Mesendoderm (in vitro differentiated cells): ENCODE measurements at regions not wholly inside any gene's neighbourhood (a gene's known extent, or its start where the extent isn't known, plus 50 kb on each side); places are given as distances from the start of the nearest gene placed in this dataset.

Experiments
- DNase-seq: peaks from one replicate; pipeline ENCODE4 v3.0.0; 2013
- H2AK5ac ChIP-seq: 2 replicates; pipeline ENCODE4 v1.6.1; 2013; ENCODE audit warnings: low read length, inconsistent platforms
- H2BK120ac ChIP-seq: 2 replicates; pipeline ENCODE4 v1.6.1; 2013; ENCODE audit warnings: low read depth, mild to moderate bottlenecking, low read length, moderate library complexity, mixed read lengths
- H2BK15ac ChIP-seq: replicated peaks from 2 replicates; pipeline ENCODE4 v1.6.1; 2013; ENCODE audit warnings: low read depth, mild to moderate bottlenecking, moderate library complexity
- H2BK5ac ChIP-seq: 2 replicates; pipeline ENCODE4 v1.6.1; 2013; ENCODE audit warnings: low read length, inconsistent platforms
- H3K18ac ChIP-seq: 2 replicates; pipeline ENCODE4 v1.6.1; 2013; ENCODE audit warnings: mild to moderate bottlenecking, low read length, mixed read lengths
- H3K23ac ChIP-seq: one replicate; pipeline ENCODE4 v1.6.1; 2013; ENCODE audit warnings: low read length
- H3K27ac ChIP-seq: 2 replicates; pipeline ENCODE4 v1.5.1; 2013; ENCODE audit warnings: low read depth, mild to moderate bottlenecking, inconsistent platforms, low read length, moderate library complexity
- H3K27me3 ChIP-seq: 2 replicates; pipeline ENCODE4 v1.6.1; 2013; ENCODE audit warnings: low read length, control low read depth, mild to moderate bottlenecking, inconsistent platforms; ENCODE audit not compliant: insufficient read depth, poor library complexity
- H3K36me3 ChIP-seq: 2 replicates; pipeline ENCODE4 v1.6.1; 2013; ENCODE audit warnings: low read length, inconsistent platforms; ENCODE audit not compliant: control insufficient read depth, insufficient read depth
- H3K4ac ChIP-seq: one replicate; pipeline ENCODE4 v1.6.1; 2013; ENCODE audit warnings: low read depth, mild to moderate bottlenecking, low read length, moderate library complexity
- H3K4me1 ChIP-seq: 2 replicates; pipeline ENCODE4 v1.6.1; 2013; ENCODE audit warnings: low read depth, low read length, inconsistent platforms; ENCODE audit not compliant: control insufficient read depth
- H3K4me2 ChIP-seq: 2 replicates; pipeline ENCODE4 v1.6.1; 2013; ENCODE audit warnings: low read length
- H3K4me3 ChIP-seq: 2 replicates; pipeline ENCODE4 v1.5.1; 2013; ENCODE audit warnings: mild to moderate bottlenecking, low read length
- H3K56ac ChIP-seq: one replicate; pipeline ENCODE4 v1.6.1; 2013; ENCODE audit warnings: low read length
- H3K79me1 ChIP-seq: 2 replicates; pipeline ENCODE4 v1.6.1; 2013; ENCODE audit warnings: low read length, inconsistent platforms
- H3K79me2 ChIP-seq: 2 replicates; pipeline ENCODE4 v1.6.1; 2013; ENCODE audit warnings: mild to moderate bottlenecking, low read length; ENCODE audit not compliant: control insufficient read depth, insufficient read depth
- H3K9ac ChIP-seq: 2 replicates; pipeline ENCODE4 v1.6.1; 2013; ENCODE audit warnings: low read length, inconsistent platforms
- H4K5ac ChIP-seq: one replicate; pipeline ENCODE4 v1.6.1; 2013; ENCODE audit warnings: low read length
- H4K8ac ChIP-seq: one replicate; pipeline ENCODE4 v1.6.1; 2013; ENCODE audit warnings: low read depth, mild to moderate bottlenecking, control low read depth, low read length, moderate library complexity
- WGBS: extraction: QIAGEN DNeasy Blood & Tissue Kit; methylation state at CpG from one replicate; pipeline ENCODE4 v1.1.7; 2013; ENCODE audit warnings: low lambda C conversion rate, missing lambda C conversion rate; ENCODE audit not compliant: insufficient coverage; ENCODE audit errors: extremely low coverage; 5-methylcytosine and 5-hydroxymethylcytosine counted together

GRCh38 chr6:156455847-156456246, 321.3 kb upstream of the ARID1B start:
- no peaks in the 10 kb centered on the region for H3K4me1 ChIP-seq
- no peak overlapping the region for H2BK5ac ChIP-seq
- no peak overlapping the region for H3K9ac ChIP-seq
- H3K4me3 ChIP-seq, result no peak overlapping the region
- H3K18ac ChIP-seq, result no peak overlapping the region
- H3K79me2 ChIP-seq, result no peaks in the 10 kb centered on the region
- no peak overlapping the region for H2BK120ac ChIP-seq
- no CpG with 5 or more reads among the region's 4 CpGs for WGBS
- H3K27ac ChIP-seq, result no peak overlapping the region
- no peak overlapping the region for H3K4me2 ChIP-seq
- H2AK5ac ChIP-seq, result no peak overlapping the region
- DNase-seq, result no peak
- H4K8ac ChIP-seq, result no peak overlapping the region
- no peaks in the 10 kb centered on the region for H3K27me3 ChIP-seq
- H4K5ac ChIP-seq, result no peak overlapping the region
- no peak overlapping the region for H3K56ac ChIP-seq
- H2BK15ac ChIP-seq, result no peak overlapping the region
- H3K4ac ChIP-seq, result no peak overlapping the region
- H3K36me3 ChIP-seq, result no peaks in the 10 kb centered on the region
- no peaks in the 10 kb centered on the region for H3K79me1 ChIP-seq
- no peak overlapping the region for H3K23ac ChIP-seq

DNA sequence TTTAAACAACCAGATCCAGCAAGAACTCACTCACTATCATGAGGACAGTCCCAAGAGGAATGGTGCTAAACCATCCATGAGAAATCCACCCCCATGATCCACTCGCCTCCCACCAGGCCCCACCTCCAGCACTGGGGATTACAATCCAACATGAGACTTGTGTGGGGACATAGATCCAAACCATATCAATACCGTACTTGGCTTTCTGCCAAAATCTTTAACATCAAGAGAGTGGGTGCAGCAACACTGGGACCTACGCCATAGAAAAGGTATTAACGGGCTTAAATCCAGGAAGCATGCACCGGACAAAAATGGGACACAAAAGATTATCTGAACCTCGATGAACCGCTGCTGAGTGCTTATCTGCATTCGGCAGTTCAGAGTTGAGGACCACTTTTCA, 322.3 kb upstream of the ARID1B start:
- H3K4me1 ChIP-seq, result no peaks in the 10 kb centered on the region
- no peak overlapping the region for H3K56ac ChIP-seq
- no CpG with 5 or more reads among the region's 8 CpGs for WGBS
- no peak overlapping the region for H2BK15ac ChIP-seq
- H3K4me2 ChIP-seq, result no peak overlapping the region
- no peak overlapping the region for H2AK5ac ChIP-seq
- DNase-seq, result no peak
- H3K79me1 ChIP-seq, result no peaks in the 10 kb centered on the region
- H3K4me3 ChIP-seq, result no peak overlapping the region
- H3K9ac ChIP-seq, result no peak overlapping the region
- no peak overlapping the region for H4K5ac ChIP-seq
- H3K79me2 ChIP-seq, result no peaks in the 10 kb centered on the region
- no peak overlapping the region for H3K23ac ChIP-seq
- no peak overlapping the region for H3K4ac ChIP-seq
- H3K18ac ChIP-seq, result no peak overlapping the region
- H3K36me3 ChIP-seq, result no peaks in the 10 kb centered on the region
- no peak overlapping the region for H3K27ac ChIP-seq
- no peak overlapping the region for H2BK120ac ChIP-seq
- no peak overlapping the region for H4K8ac ChIP-seq
- no peaks in the 10 kb centered on the region for H3K27me3 ChIP-seq
- no peak overlapping the region for H2BK5ac ChIP-seq

GRCh38 chr6:156451726-156452125, 325.5 kb upstream of the ARID1B start:
- no peaks in the 10 kb centered on the region for H3K79me1 ChIP-seq
- no peak overlapping the region for H2BK15ac ChIP-seq
- WGBS, result no CpG with 5 or more reads among the region's 5 CpGs

DNA sequence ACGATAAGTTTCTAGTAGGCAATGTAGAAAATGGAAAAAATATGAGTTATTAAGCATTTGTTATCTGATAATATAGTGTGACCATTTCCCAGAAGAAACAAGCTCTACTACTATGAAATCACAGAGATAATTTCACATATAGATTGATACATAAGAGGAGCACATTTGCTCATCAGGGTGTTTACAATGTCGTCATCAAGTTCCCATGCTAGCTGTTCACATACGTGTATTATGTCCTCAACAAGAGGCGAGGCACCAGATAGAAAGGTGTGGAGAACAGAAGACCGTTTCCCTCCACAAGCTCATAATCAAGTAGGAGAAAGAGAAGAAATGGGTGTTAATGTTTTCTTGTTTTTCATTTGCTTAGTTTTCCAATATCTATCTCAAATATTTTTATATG, 326.1 kb upstream of the ARID1B start:
- Histone ChIP-seq H3K56ac (no peak overlapping the region), H3K23ac (no peak overlapping the region), H3K4me3 (no peak overlapping the region), H2BK5ac (no peak overlapping the region), H3K27ac (no peak overlapping the region), H3K4me2 (no peak overlapping the region), H3K9ac (no peak overlapping the region), H3K4ac (no peak overlapping the region), H2BK15ac (no peak overlapping the region), H3K4me1 (peaks cover 2% of the 10 kb centered on the region), H3K27me3 (no peaks in the 10 kb centered on the region), H2BK120ac (no peak overlapping the region), H3K18ac (no peak overlapping the region), H3K79me1 (no peaks in the 10 kb centered on the region), H4K5ac (no peak overlapping the region), H4K8ac (no peak overlapping the region), H2AK5ac (no peak overlapping the region), H3K36me3 (no peaks in the 10 kb centered on the region), H3K79me2 (no peaks in the 10 kb centered on the region)
- no CpG with 5 or more reads among the region's 5 CpGs for WGBS
- DNase-seq, result no peak

More at GRCh38 chr6:156451726-156452125, 325.5 kb upstream of the ARID1B start:
- Histone ChIP-seq H3K36me3 (no peaks in the 10 kb centered on the region), H3K9ac (no peak overlapping the region), H2BK5ac (no peak overlapping the region), H3K56ac (no peak overlapping the region), H3K18ac (no peak overlapping the region), H3K27me3 (no peaks in the 10 kb centered on the region), H4K8ac (no peak overlapping the region), H3K4me1 (peaks cover 2% of the 10 kb centered on the region), H3K27ac (no peak overlapping the region), H4K5ac (no peak overlapping the region), H3K4me3 (no peak overlapping the region), H3K4me2 (no peak overlapping the region), H3K79me2 (no peaks in the 10 kb centered on the region), H2BK120ac (no peak overlapping the region), H3K23ac (no peak overlapping the region), H3K4ac (no peak overlapping the region), H2AK5ac (no peak overlapping the region)
- no peak for DNase-seq

DNA sequence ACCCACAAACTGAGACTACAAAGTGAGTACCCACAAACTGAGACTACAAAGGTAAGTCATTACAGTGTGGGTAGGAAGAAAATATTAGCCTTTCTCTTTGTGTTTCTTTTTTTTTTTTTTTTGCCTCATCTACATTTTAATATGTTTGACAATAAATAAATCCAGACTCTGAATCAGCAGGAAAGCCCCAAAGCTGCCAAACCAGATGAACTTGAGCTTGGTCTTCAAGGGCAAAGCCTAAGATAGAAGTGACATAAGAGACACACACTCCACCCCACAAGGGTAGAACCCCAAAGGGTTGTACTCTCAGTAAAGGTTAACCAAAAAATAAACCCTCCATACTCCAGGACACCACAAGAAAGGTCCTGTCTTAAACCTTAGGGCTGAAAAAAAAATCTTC, 326.8 kb upstream of the ARID1B start:
- Histone ChIP-seq H2AK5ac (no peak overlapping the region), H3K4me1 (peaks cover 2% of the 10 kb centered on the region), H2BK15ac (no peak overlapping the region), H3K18ac (no peak overlapping the region), H4K8ac (no peak overlapping the region), H3K23ac (no peak overlapping the region), H3K79me2 (no peaks in the 10 kb centered on the region), H4K5ac (no peak overlapping the region), H3K36me3 (no peaks in the 10 kb centered on the region), H2BK120ac (no peak overlapping the region), H3K27ac (no peak overlapping the region), H2BK5ac (no peak overlapping the region), H3K79me1 (no peaks in the 10 kb centered on the region), H3K9ac (no peak overlapping the region), H3K56ac (no peak overlapping the region), H3K4me2 (no peak overlapping the region), H3K4ac (no peak overlapping the region), H3K27me3 (no peaks in the 10 kb centered on the region), H3K4me3 (no peak overlapping the region)
- DNase-seq, result no peak

- no peak overlapping the region for H3K56ac ChIP-seq
- H3K9ac ChIP-seq, result no peak overlapping the region
- peak; percentile 29 for DNase-seq
- peaks cover 2% of the 10 kb centered on the region for H3K4me1 ChIP-seq
- H3K79me1 ChIP-seq, result no peaks in the 10 kb centered on the region
- no peak overlapping the region for H2BK5ac ChIP-seq
- H4K5ac ChIP-seq, result no peak overlapping the region
- no peak overlapping the region for H2BK120ac ChIP-seq
- no peak overlapping the region for H3K4ac ChIP-seq
- no peaks in the 10 kb centered on the region for H3K27me3 ChIP-seq
- H2AK5ac ChIP-seq, result no peak overlapping the region
- no peak overlapping the region for H2BK15ac ChIP-seq
- H3K18ac ChIP-seq, result no peak overlapping the region
- no peak overlapping the region for H3K4me2 ChIP-seq
- no CpG with 5 or more reads among the region's 3 CpGs for WGBS
- H3K27ac ChIP-seq, result no peak overlapping the region
- no peaks in the 10 kb centered on the region for H3K79me2 ChIP-seq
- no peak overlapping the region for H3K4me3 ChIP-seq
- no peak overlapping the region for H3K23ac ChIP-seq
- H3K36me3 ChIP-seq, result no peaks in the 10 kb centered on the region
- H4K8ac ChIP-seq, result no peak overlapping the region
These were observed 327.6 kb upstream of the ARID1B start for GRCh38 chr6:156449569-156449968.
